ENCODE measurements at regions not wholly inside any gene's neighbourhood (a gene's known extent, or its start where the extent isn't known, plus 50 kb on each side); places are given as distances from the start of the nearest gene placed in this dataset.

DNA sequence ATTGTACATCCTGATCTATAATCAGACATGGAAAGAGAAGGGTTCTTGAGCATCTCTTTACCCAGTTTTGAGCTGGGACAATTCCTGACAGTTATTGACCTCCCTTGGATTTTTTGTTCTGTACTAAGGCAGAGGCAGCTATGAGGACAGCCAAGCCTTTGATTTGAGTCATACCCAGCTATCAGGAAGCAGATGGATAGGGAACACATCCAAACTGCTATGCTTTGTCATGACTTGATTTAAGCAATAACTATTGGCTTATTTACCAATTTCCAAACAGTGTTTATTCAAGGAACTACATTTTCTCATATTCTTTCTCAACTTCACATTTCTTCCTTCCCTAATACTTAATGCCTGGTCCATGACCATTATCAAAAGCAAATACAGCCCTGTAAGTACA lies 396.4 kb upstream of the STEAP1 start:
- Histone ChIP-seq H3K27ac (no peak overlapping the region), H3K36me3 (replicated peaks) (no peaks in the 10 kb centered on the region), H3K27me3 (replicated peaks) (no peaks in the 10 kb centered on the region), H3K4me3 (ENCODE audit: low read depth, low read length) (no peak overlapping the region)
- TF ChIP-seq CTCF (IDR thresholded peaks at IDR 0.05; ENCODE audit: low read depth, low read length, missing control alignments), result no peak
- DNase-seq, result no peak
- in situ Hi-C loops (cut with HindIII; ENCODE audit: low pct_ligation_motif_present, low sequenced_read_pairs), result no loop called here

GRCh38 chr7:89760690-89761089 lies 393.6 kb upstream of the STEAP1 start:
- Histone ChIP-seq H3K36me3 (replicated peaks) (no peaks in the 10 kb centered on the region), H3K27ac (no peak overlapping the region), H3K4me3 (ENCODE audit: low read depth, low read length) (no peak overlapping the region), H3K27me3 (replicated peaks) (no peaks in the 10 kb centered on the region)
- DNase-seq, result no peak
- in situ Hi-C loops (cut with HindIII; ENCODE audit: low pct_ligation_motif_present, low sequenced_read_pairs), result no loop called here
- no peak for TF ChIP-seq CTCF (IDR thresholded peaks at IDR 0.05; ENCODE audit: low read depth, low read length, missing control alignments)

DNA sequence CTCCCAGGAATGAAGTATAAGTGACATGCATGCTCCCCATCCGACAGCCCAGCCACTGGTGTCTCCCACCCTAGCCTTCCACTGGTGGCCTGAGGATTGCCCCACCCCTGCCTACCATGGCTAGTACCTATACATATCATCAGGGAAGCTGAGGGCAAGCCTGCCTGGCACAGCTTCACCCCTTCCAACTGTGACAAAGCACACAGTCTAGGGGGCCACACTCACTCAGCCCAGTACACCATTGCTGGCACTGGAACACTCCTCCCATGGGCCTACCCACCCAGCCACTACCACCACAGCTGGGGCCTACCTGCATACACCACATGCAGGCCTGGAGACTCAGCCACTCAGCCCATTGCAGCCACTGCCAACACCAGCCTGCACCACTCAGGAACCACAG lies 393.1 kb upstream of the STEAP1 start:
- no peak for TF ChIP-seq CTCF (IDR thresholded peaks at IDR 0.05; ENCODE audit: low read depth, low read length, missing control alignments)
- no peak overlapping the region for H3K4me3 ChIP-seq (ENCODE audit: low read depth, low read length)

DNA sequence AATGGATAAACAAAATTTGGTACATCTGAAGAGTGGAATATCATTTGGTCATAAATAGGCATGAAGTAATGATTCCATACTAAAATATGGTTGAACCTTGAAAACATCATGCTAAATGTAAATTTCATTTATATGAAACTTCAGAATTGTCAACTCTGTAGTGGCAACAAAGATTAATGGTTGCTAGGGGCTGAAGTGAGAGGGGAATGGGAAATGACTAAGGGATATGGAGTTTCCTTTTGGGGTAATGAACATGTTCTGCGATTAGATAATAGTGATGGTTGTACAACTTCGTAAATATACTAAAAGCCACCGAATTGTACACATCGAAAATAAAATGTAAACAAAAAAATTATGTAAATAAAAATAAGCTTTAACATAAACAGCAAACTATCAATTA lies 384.1 kb upstream of the STEAP1 start:
- no peak overlapping the region for H3K27ac ChIP-seq
- no peaks in the 10 kb centered on the region for H3K36me3 ChIP-seq (replicated peaks)
- in situ Hi-C loops (cut with HindIII; ENCODE audit: low pct_ligation_motif_present, low sequenced_read_pairs), result no loop called here
- no peak for TF ChIP-seq CTCF (IDR thresholded peaks at IDR 0.05; ENCODE audit: low read depth, low read length, missing control alignments)
- no peaks in the 10 kb centered on the region for H3K27me3 ChIP-seq (replicated peaks)
- no peak for DNase-seq
- no peak overlapping the region for H3K4me3 ChIP-seq (ENCODE audit: low read depth, low read length)

More for the DNA sequence above, 393.1 kb upstream of the STEAP1 start:
- no peak for DNase-seq
- Histone ChIP-seq H3K36me3 (replicated peaks) (no peaks in the 10 kb centered on the region), H3K27ac (no peak overlapping the region), H3K27me3 (replicated peaks) (no peaks in the 10 kb centered on the region)
- in situ Hi-C loops (cut with HindIII; ENCODE audit: low pct_ligation_motif_present, low sequenced_read_pairs), result no loop called here

DNA sequence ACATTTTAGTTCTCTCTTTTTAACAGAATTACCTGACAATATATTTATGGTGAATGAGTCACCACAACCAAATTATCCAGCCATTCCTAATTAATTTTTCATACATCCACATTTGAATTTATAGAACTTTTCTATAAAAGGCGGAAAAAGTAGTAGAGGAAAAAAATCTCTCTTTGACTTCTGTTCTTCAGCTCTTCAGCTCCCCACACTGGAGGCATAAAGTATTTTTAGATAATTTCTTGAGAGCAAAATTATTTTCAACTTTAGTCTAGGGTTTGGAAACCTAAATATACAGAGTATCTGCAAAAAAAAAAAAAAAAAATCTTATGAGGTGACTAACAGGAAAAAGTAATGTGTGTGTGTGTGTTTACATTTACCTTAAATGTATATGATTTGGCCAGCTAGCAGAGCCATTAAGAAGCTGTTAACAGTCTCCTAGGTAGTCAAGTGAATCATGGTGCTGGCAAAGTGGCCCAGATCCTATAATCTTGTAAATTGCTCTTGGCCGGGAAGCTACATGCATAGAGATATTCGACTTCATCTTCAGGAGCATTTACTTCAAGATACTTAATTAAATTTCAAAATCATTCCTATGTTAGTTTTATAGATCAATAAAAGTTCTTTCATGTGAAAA lies 383.1 kb upstream of the STEAP1 start:
- no peak for TF ChIP-seq CTCF (IDR thresholded peaks at IDR 0.05; ENCODE audit: low read depth, low read length, missing control alignments)
- Histone ChIP-seq H3K36me3 (replicated peaks) (no peaks in the 10 kb centered on the region), H3K4me3 (ENCODE audit: low read depth, low read length) (no peak overlapping the region), H3K27ac (no peak overlapping the region), H3K27me3 (replicated peaks) (no peaks in the 10 kb centered on the region)
- in situ Hi-C loops (cut with HindIII; ENCODE audit: low pct_ligation_motif_present, low sequenced_read_pairs), result no loop called here
- DNase-seq, result no peak

- no peak overlapping the region for H3K4me3 ChIP-seq (ENCODE audit: low read depth, low read length)
- in situ Hi-C loops (cut with HindIII; ENCODE audit: low pct_ligation_motif_present, low sequenced_read_pairs), result no loop called here
- no peak overlapping the region for H3K27ac ChIP-seq
- no peaks in the 10 kb centered on the region for H3K27me3 ChIP-seq (replicated peaks)
- DNase-seq, result no peak
- H3K36me3 ChIP-seq (replicated peaks), result no peaks in the 10 kb centered on the region
- TF ChIP-seq CTCF (IDR thresholded peaks at IDR 0.05; ENCODE audit: low read depth, low read length, missing control alignments), result no peak
Observed at GRCh38 chr7:89772276-89772675, 382.0 kb upstream of the STEAP1 start.
